GM21825 (cell line): ENCODE measurements at regions not wholly inside any gene's neighbourhood (a gene's known extent, or its start where the extent isn't known, plus 50 kb on each side); places are given as distances from the start of the nearest gene placed in this dataset.
A peak's percentile ranks its signal among the peaks of the same experiment; 100 is the strongest.

Experiments
- ATAC-seq: cut with Tn5 transposase; IDR thresholded peaks from one replicate; pipeline ENCODE4 v1.9.1; 2021; ENCODE audit warnings: mild to moderate bottlenecking, moderate library complexity; ENCODE audit not compliant: unreplicated experiment

DNA sequence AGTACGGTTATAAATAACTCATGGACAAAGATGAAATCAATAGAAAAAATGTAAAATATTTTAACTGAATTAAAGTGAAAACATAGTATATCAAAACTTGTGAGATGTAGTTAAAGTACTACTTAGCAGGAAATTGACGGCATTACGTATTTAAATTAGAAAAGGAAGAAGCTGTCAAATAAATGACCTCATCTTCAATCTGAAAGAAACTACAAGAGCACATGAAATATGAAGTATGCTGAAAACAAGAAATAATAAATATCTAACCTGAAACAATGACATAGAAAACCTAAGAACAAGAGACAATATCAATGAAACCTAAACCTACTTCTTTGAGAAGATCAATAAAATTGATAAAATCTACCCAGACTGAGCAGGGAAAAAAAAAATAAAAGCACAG lies 122.2 kb upstream of the PDE4B start:
- ATAC-seq, result no peak

DNA sequence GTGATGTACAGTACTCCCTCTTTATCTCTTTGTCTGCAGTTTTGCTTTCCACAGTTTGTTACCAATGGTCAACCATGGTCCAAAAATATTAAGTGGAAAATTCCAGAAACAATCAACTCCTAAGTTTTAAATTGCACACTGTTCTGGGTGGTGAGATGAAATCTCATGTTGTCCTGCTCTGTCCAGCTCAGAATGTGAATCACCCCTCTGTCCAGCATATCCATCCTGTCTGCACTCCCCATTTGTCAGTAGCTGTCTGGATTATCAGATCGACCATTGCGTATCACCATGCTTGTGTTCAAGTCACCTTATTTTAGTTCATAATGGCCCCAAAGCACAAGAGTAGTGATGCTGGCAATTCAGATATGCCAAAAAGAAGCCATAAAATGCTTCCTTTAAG lies 118.2 kb upstream of the PDE4B start:
- ATAC-seq, result no peak

- no peak for ATAC-seq
These were observed 112.9 kb upstream of the PDE4B start for GRCh38 chr1:65679773-65680172.

DNA sequence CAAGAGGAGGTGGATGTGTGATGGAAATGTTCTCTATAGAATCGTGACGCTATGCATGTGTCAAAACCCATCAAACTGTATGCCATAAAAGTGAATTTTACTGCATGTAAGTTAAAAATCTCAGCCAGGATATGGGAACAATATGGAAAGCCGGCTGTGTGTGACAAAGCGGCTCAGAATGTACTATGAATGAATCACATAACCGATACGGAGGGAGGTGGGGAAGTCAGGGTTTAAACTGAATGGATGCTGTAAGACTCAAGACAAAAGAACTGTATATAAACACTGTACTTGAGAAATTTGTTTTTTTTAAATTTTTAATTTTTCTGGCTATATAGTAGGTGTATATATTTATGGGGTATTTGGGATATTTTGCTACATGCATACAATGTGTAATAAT lies 111.6 kb upstream of the PDE4B start:
- no peak for ATAC-seq

- ATAC-seq, result peak; percentile 86
These were observed 105.1 kb upstream of the PDE4B start for GRCh38 chr1:65687428-65688214.

- no peak for ATAC-seq
These were observed 104.5 kb upstream of the PDE4B start for GRCh38 chr1:65688215-65688566.

DNA sequence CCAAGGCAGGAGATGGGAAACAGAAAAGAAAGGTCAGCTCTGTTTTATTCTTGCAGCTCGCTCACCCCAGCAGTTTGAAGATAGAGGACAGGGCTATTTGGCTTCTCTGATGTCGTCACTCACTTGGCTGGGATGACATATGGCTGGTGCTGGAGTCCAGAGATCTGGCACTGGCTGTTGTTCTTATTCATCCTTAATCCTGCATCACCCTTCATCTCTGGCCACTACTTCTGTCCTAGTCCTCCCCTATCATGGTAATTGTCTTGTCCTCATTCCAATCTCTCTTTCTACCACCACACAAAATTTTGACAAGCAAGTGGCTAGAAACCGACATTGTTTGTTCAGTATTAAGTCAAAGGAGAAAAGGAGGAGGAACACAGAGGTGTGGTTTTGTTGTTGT lies 103.8 kb upstream of the PDE4B start:
- ATAC-seq, result no peak

DNA sequence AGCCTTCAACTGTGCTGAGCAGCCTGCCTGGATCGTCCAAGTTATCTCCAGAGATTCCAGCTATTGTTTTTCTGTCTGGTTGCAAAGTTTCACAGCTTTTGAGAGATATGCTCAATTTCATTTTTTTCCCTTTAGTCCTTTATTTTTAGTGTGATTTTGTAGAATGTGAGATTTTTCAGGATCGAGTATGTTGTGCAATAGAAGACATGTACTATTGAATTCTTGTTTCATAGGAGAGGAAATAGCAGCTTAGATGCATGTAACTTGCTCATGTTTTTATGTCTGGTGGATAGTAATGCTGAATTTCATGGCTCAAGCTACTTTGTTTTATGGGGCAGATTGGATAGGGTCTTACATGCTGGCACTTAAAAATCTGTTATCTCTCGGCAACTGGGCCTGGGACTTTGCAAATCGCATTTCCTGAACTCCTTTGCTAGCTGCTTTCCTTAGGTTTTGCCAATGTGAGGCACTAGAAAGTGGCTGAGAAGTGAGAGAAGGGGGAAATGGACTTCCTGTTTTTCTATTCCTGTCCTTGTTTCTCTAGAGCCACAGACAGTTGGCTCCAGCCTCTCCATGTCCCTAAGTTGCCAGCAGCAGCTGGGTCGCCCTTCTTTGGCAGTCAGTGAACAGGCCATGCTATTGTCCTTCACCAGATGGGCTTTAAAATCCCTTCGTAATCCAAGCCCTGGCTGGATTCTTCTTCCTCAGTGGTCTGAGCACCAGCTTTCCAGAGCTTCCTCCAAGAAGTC lies 101.4 kb upstream of the PDE4B start:
- no peak for ATAC-seq

- no peak for ATAC-seq
These were observed 100.7 kb upstream of the PDE4B start for GRCh38 chr1:65691972-65692371.

- no peak for ATAC-seq
These were observed 98.6 kb upstream of the PDE4B start for GRCh38 chr1:65694126-65694525.

GRCh38 chr1:65694933-65695332 lies 97.8 kb upstream of the PDE4B start:
- no peak for ATAC-seq

DNA sequence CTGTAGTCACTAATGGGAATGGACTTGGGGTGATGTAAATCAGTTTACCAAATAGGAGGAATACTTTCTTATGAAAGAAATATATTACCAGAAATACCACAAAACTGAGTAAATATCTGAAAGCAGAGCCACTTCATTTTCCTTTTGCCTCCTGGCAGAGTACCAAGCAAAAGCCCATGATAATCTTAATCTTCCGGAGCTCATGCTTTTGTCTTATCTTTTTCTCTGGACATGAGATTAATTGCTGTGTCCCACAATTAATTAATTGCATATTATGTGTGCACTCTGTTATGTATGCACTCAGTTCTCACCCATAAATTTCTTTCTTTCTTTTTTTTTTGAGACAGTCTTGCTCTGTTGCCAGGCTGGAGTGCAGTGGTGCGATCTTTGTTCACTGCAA lies 94.1 kb upstream of the PDE4B start:
- no peak for ATAC-seq

GRCh38 chr1:65703853-65704252 lies 88.8 kb upstream of the PDE4B start:
- peak; percentile 52 for ATAC-seq

GRCh38 chr1:65704318-65704717 lies 88.4 kb upstream of the PDE4B start:
- ATAC-seq, result peak; percentile 25

DNA sequence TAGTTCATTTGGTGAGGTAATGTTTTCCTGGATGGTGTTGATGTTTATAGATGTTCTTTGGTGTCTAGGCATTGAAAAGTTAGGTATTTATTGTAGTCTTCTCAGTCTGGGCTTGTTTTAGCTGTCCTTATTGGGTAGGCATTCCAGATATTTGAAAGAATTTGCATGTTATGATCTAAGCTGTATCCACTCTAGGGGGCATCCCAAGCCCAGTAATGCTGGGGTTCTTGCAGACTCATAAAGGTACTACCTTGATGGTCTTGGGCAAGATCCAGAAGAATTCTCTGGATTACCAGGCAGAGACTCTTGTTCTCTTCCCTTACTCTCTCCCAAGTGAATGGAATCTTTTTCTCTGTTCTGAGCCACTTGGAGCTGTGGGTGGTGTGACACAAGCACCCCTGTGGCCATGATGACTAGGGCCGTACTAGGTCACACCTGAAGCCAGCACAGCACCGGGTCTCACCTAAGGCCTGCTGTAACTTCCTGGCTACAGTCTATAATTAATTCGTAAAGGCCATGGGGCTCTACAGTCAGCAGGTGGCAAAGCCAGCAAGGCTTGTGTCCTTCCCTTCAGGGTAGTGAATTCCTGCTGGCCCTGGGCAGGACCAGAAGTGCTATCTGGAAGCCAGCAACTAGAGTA lies 74.8 kb upstream of the PDE4B start:
- no peak for ATAC-seq

GRCh38 chr1:65719391-65719790 lies 73.3 kb upstream of the PDE4B start:
- no peak for ATAC-seq

DNA sequence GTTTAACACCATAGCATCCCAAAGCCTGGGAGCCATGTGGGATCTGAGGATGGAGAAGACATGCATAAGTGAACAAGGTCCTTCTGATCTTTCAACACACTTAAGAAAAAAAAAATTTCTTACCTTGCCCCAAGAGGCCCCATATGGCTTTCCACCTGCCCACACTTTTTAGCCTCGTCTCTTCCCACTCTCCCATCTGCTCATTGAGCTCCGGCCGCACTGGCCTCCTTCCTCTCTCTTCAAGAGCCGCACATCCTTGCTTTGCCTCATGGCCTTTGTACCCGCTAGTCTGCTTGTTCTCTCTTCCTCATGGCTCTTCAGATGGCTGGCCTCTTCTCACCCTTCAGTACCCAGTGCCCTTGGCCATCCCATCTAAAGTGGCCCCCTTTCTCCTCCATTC lies 70.2 kb upstream of the PDE4B start:
- ATAC-seq, result no peak

- ATAC-seq, result no peak
These were observed 68.5 kb upstream of the PDE4B start for GRCh38 chr1:65724151-65724550.

DNA sequence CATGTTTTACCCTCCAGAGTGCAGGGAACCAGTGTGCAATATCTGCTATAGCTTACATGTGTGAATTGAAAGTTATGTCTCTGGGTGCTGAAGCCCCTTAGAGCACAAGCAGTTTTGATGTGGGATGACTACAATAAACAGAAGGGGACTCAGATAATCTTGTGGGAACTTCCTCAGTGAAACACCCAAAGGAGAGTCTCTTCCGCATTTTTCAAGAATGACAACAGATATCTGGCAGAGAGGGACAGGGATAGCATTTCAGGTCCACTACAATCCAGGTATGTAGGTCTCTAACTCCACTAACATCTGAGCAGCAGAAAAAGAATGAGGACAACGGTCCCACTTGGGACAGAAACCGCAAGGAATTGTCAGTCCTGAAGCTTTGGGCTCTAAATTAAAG lies 67.6 kb upstream of the PDE4B start:
- no peak for ATAC-seq

- no peak for ATAC-seq
These were observed 64.2 kb upstream of the PDE4B start for GRCh38 chr1:65728504-65728903.

DNA sequence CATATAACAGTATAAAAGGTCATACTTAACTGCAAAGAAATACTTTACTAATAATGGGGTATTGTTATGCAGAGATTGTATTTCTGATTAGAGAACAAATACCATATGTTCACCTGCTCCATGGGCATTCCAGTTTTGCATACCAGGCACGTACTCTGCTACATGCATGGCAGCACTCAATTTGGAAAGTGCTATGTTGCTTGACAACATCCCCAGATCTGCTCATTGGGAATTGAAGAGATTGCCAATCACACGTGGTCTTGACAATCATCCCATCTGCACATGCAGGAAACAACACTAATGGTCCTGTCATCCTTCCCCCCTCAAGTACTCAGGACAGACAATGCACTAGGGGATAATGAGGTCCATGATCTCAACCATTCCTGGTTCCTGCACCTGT lies 63.4 kb upstream of the PDE4B start:
- ATAC-seq, result no peak

GRCh38 chr1:65734979-65735378 lies 57.7 kb upstream of the PDE4B start:
- no peak for ATAC-seq
